Lung (tissue), 11 donors: ENCODE measurements at regions not wholly inside any gene's neighbourhood (a gene's known extent, or its start where the extent isn't known, plus 50 kb on each side); places are given as distances from the start of the nearest gene placed in this dataset.
A peak's percentile ranks its signal among the peaks of the same experiment; 100 is the strongest.

Experiments
- ATAC-seq: fragments of 200-7000 bp; cut with Tn5 transposase; one replicate; pipeline ENCODE4 v1.9.1; 2020; ENCODE audit warnings: moderate number of reproducible peaks; ENCODE audit not compliant: insufficient read depth, low FRiP score
- DNase-seq, 3 donors: peaks; one replicate each; pipeline ENCODE4 v3.0.0-alpha.2; 2013 to 2017
- H3K27ac ChIP-seq, 2 donors: one replicate each; pipeline ENCODE4 v1.5.1; 2013; ENCODE audit warnings: mild to moderate bottlenecking in 2 of 2, moderate library complexity in 2 of 2, control low read depth in 1 of 2, inconsistent platforms in 1 of 2, low read depth in 1 of 2, low read length in 1 of 2
- H3K27me3 ChIP-seq, 3 donors: one replicate each; pipeline ENCODE4 v1.5.1; 2013; ENCODE audit warnings: low read length in 2 of 3; ENCODE audit not compliant: control insufficient read depth in 3 of 3, insufficient read depth in 3 of 3
- H3K36me3 ChIP-seq, 4 donors: one replicate each; pipeline ENCODE4 v1.5.1; 2013; ENCODE audit warnings: low read length in 4 of 4, mild to moderate bottlenecking in 1 of 4, moderate library complexity in 1 of 4; ENCODE audit not compliant: control insufficient read depth in 4 of 4, insufficient read depth in 4 of 4
- H3K4me1 ChIP-seq, 5 donors: one replicate each; pipeline ENCODE4 v1.5.1; 2013; ENCODE audit warnings: low read length in 5 of 5, mild to moderate bottlenecking in 2 of 5, moderate library complexity in 1 of 5; ENCODE audit not compliant: control insufficient read depth in 5 of 5, insufficient read depth in 5 of 5
- H3K4me3 ChIP-seq: one replicate; pipeline ENCODE4 v1.5.1; 2013; ENCODE audit warnings: mild to moderate bottlenecking, control low read depth, moderate library complexity
- H3K9ac ChIP-seq, 2 donors: one replicate each; pipeline ENCODE4 v1.5.1; 2013; ENCODE audit warnings: low read length in 2 of 2, control low read depth in 1 of 2; ENCODE audit not compliant: insufficient read depth in 1 of 2
- H3K9me3 ChIP-seq, 4 donors: one replicate each; pipeline ENCODE4 v1.5.1; 2013; ENCODE audit warnings: low read length in 3 of 4, mild to moderate bottlenecking in 1 of 4, moderate library complexity in 1 of 4; ENCODE audit not compliant: control insufficient read depth in 4 of 4, insufficient read depth in 3 of 4
- whole genome bisulfite sequencing, 2 donors: extraction: QIAGEN DNeasy Blood & Tissue Kit; methylation state at CpG; one replicate each; pipeline ENCODE4 v1.1.7; 2013; 5-methylcytosine and 5-hydroxymethylcytosine counted together
- TF ChIP-seq, protein P1 (sequence below): IDR thresholded peaks from 2 replicates; pipeline ENCODE4 v1.5.1; 2012; ENCODE audit warnings: mild to moderate bottlenecking; ENCODE audit errors: control extremely low read depth, extremely low read depth
- donor health status: control.
- donor health status: control.
- donor health status: Bipolar disorder and iron deficiency.
- donor health status: healthy.
- donor health status: DM: yes; HTN: yes; CAD: no.

DNA sequence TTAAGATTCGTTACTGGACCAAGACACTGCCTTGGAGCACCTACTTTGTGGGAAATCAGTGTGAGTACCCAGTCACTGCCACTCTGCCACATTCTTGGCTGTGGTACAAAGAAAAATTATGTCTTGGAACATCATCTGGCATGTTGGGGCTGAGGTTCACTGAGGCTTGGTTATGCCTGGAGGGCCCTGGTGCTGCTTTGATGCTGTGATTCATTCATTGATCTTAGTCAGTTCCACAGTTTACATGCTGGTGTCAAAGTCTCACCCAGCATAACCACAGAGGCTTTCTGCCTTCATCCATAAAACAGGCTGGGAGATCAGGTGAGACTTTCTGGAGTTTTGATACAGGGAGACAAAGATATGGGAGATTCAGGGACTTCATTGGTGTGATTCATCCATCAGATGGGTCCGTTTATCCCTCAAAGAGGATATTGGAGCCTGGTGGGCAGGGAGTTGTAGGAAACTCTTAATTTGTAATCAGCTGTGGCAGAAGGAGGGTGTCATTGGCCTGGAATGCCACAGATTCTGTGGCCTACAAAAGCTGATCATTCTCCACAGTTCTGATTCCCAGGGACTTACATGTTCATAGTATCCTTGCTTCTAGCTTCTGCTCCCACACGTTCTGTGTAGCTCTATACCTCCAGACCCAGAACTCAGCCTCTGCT, 322.5 kb downstream of the PMP22 start:
- ATAC-seq (no peak), DNase-seq (no peak)
- H3K9ac ChIP-seq = no peak overlapping the region
- peaks cover 0 to 12% (median 0%) of the 10 kb centered on the region in 5 donors for H3K4me1 ChIP-seq
- H3K4me3 ChIP-seq = no peak overlapping the region
- no peak overlapping the region for H3K27ac ChIP-seq
- TF ChIP-seq, protein P1, sequence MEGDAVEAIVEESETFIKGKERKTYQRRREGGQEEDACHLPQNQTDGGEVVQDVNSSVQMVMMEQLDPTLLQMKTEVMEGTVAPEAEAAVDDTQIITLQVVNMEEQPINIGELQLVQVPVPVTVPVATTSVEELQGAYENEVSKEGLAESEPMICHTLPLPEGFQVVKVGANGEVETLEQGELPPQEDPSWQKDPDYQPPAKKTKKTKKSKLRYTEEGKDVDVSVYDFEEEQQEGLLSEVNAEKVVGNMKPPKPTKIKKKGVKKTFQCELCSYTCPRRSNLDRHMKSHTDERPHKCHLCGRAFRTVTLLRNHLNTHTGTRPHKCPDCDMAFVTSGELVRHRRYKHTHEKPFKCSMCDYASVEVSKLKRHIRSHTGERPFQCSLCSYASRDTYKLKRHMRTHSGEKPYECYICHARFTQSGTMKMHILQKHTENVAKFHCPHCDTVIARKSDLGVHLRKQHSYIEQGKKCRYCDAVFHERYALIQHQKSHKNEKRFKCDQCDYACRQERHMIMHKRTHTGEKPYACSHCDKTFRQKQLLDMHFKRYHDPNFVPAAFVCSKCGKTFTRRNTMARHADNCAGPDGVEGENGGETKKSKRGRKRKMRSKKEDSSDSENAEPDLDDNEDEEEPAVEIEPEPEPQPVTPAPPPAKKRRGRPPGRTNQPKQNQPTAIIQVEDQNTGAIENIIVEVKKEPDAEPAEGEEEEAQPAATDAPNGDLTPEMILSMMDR = no peak
- 62 to 80% methylated on average over 3 of the region's 3 CpGs for WGBS, 2 donors
- no peaks in the 10 kb centered on the region for H3K36me3 ChIP-seq
- H3K9me3 ChIP-seq = no peaks in the 10 kb centered on the region
- no peaks in the 10 kb centered on the region for H3K27me3 ChIP-seq

DNA sequence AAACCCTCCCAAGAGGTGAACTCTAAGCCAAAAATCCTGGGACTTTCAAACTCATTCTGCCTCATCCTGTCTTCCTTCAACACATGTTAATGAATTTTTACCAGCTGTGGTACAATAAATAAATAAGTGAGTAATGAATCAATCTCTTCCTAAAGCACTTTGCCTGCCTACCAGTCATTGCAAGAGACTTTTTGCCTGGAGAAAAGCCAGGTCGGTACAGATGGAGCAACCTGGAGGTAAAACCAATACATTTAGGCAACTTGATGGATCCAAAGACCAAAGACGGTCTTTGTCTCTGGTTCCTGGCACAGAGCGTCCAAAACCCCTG, 324.2 kb downstream of the PMP22 start:
- Histone ChIP-seq H3K9me3 (no peaks in the 10 kb centered on the region), H3K36me3 (no peaks in the 10 kb centered on the region), H3K9ac (no peak overlapping the region), H3K4me1 (peaks cover 0 to 7% (median 0%) of the 10 kb centered on the region in 5 donors), H3K27me3 (no peaks in the 10 kb centered on the region), H3K4me3 (no peak overlapping the region), H3K27ac (no peak overlapping the region)
- no peak for DNase-seq
- ATAC-seq = no peak
- TF ChIP-seq, protein P1 = no peak
- WGBS, 2 donors = 90 to 96% methylated on average over 3 of the region's 3 CpGs

DNA sequence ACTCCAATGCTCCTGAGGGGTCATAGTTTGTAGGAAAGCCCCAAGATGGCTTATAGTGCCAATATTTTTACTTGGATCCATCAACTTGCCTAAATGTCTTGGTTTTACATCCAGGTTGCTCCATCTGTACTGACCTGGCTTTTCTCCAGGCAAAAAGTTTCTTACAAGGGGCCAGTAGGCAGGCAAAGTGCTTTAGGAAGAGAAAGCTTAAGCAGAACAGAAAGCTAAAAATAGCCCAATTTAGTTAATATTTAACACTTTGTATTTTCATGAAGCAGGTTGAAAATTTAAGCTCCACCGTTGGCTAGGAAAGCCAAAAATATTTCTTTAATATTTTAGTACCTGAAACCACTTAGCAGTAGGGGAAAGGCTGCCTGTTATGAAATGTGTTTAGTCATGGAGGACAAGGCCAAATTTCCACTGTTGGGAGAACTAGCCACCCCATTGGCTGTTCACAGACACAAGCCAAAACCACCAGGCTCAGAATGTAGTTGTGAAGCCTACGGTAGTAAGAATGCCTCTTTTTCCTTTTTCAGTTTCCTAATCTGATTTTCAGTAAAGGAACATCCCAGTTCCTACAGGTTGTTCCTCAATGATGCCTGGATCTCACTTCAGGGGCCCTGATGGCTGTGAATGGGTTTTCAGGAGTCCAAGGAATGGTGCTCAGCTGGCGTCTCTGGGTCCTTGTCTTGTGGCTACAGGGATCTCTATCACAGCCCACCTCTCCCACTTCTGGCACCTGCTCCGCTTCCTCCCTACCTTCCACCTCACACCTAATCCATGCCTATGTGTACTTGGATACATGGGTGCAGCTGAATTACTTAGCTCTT, 324.8 kb downstream of the PMP22 start:
- H3K9me3 ChIP-seq = no peaks in the 10 kb centered on the region
- H3K36me3 ChIP-seq = no peaks in the 10 kb centered on the region
- H3K4me1 ChIP-seq = peaks cover 0 to 7% (median 0%) of the 10 kb centered on the region in 5 donors
- no peaks in the 10 kb centered on the region for H3K27me3 ChIP-seq
- DNase-seq = peak in 1 of 3 donors; percentile 69
- H3K27ac ChIP-seq = no peak overlapping the region
- no peak overlapping the region for H3K9ac ChIP-seq
- TF ChIP-seq, protein P1 = no peak
- ATAC-seq = no peak
- no peak overlapping the region for H3K4me3 ChIP-seq
- 81 to 84% methylated on average over 4 of the region's 4 CpGs for WGBS, 2 donors
